ENCODE measurements at regions not wholly inside any gene's neighbourhood (a gene's known extent, or its start where the extent isn't known, plus 50 kb on each side); places are given as distances from the start of the nearest gene placed in this dataset.

- no peak overlapping the region for H3K4me3 ChIP-seq (ENCODE audit: low read depth, low read length)
- TF ChIP-seq, protein P1, sequence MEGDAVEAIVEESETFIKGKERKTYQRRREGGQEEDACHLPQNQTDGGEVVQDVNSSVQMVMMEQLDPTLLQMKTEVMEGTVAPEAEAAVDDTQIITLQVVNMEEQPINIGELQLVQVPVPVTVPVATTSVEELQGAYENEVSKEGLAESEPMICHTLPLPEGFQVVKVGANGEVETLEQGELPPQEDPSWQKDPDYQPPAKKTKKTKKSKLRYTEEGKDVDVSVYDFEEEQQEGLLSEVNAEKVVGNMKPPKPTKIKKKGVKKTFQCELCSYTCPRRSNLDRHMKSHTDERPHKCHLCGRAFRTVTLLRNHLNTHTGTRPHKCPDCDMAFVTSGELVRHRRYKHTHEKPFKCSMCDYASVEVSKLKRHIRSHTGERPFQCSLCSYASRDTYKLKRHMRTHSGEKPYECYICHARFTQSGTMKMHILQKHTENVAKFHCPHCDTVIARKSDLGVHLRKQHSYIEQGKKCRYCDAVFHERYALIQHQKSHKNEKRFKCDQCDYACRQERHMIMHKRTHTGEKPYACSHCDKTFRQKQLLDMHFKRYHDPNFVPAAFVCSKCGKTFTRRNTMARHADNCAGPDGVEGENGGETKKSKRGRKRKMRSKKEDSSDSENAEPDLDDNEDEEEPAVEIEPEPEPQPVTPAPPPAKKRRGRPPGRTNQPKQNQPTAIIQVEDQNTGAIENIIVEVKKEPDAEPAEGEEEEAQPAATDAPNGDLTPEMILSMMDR (IDR thresholded peaks at IDR 0.05; ENCODE audit: low read depth, low read length) = no peak
Measured at GRCh38 chr15:69602921-69603320, 150.3 kb downstream of the RPLP1 start.

- TF ChIP-seq, protein P1 (IDR thresholded peaks at IDR 0.05; ENCODE audit: low read depth, low read length) = no peak
Measured at GRCh38 chr15:69603369-69604071, 150.9 kb downstream of the RPLP1 start.

DNA sequence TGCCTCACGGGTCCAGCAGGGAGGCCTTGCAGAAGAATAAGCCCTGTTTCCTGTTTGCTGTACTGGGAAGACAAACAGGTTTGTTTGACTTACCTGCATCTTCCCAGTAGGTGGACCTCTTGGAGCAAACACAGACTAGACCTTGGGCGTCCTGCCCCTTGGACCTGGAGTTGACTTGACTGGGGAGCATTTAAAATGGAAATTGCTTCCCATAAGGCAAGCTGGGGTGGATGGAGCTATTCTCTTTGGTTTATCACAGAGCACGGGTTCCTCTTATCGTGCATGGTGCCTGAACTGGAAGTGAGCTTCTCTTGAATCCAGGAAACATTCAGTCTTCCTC lies 151.4 kb downstream of the RPLP1 start:
- TF ChIP-seq, protein P1 (IDR thresholded peaks at IDR 0.05; ENCODE audit: low read depth, low read length) = no peak
- no peak overlapping the region for H3K4me3 ChIP-seq (ENCODE audit: low read depth, low read length)

More at GRCh38 chr15:69603369-69604071, 150.9 kb downstream of the RPLP1 start:
- no peak overlapping the region for H3K4me3 ChIP-seq (ENCODE audit: low read depth, low read length)

DNA sequence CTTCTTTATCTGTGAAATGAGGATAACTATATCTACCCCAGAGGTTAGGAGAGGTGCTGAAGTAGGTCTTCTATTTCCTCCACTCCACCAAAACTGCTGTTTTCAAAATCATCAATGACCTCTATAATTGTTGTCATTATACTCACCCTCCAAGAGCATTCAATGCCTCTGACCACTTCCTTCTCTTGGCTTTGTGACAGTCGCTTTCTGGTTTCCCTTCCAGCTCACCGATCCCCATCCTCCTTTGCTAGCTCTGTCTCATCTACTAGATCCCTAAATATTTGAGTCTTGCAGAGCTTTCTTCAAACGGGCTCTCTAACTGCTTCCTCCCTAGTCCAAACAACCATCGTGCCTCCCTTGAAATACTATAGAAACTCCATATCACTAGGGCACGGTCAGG lies 153.5 kb downstream of the RPLP1 start:
- no peak overlapping the region for H3K4me3 ChIP-seq (ENCODE audit: low read depth, low read length)
- TF ChIP-seq, protein P1 (IDR thresholded peaks at IDR 0.05; ENCODE audit: low read depth, low read length) = no peak

DNA sequence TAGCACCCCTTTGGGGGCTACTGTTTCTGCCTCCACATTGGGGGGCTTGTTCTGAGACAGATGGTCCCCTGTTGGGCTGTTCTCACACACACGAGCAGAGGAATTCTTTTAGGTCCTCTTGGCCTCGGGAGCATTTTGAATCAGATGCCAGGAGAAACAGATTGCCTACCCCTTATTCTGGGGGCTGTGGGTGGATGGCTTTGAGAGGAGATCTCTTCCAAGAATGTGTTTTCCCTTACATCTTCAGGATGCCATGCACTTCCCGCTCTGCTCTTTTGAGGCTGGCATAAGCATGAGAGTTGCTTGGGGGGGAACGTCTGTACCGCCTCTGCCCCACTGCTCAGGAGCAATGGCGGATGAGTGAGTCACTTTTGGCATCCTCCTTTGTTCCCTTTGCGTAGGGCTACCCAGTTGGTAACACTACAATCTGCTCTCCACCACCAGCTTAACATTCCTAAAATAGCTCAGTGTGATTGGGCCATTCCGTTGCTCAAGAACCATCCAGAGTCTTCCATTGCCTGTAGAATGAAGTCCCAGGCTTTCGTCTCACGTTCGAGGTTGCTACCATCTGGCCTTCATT lies 154.4 kb downstream of the RPLP1 start:
- H3K4me3 ChIP-seq (ENCODE audit: low read depth, low read length) = no peak overlapping the region
- TF ChIP-seq, protein P1 (IDR thresholded peaks at IDR 0.05; ENCODE audit: low read depth, low read length) = no peak

- TF ChIP-seq, protein P1 (IDR thresholded peaks at IDR 0.05; ENCODE audit: low read depth, low read length) = no peak
- H3K4me3 ChIP-seq (ENCODE audit: low read depth, low read length) = no peak overlapping the region
Measured at GRCh38 chr15:69608661-69609060, 156.0 kb downstream of the RPLP1 start.

DNA sequence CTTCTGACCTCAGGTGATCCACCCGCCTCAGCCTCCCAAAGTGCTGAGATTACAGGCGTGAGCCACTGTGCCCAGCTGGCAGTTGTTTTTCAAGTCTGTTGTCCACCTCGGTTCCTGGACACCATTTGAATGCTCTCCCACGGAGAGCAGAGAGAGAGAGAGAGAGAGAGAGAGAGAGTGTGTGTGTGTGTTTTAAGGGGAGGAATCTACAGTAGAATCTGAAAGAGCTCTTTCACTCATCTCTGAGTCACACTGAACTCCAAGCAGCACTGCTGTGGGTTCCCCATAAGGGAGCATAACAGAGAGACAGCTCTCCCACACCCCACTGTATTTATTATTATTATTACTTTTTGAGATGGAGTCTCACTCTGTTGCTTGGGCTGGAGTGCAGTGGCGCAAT lies 156.6 kb downstream of the RPLP1 start:
- H3K4me3 ChIP-seq (ENCODE audit: low read depth, low read length) = no peak overlapping the region
- TF ChIP-seq, protein P1 (IDR thresholded peaks at IDR 0.05; ENCODE audit: low read depth, low read length) = no peak
